Endothelial cell of umbilical vein (primary cell): ENCODE measurements at regions not wholly inside any gene's neighbourhood (a gene's known extent, or its start where the extent isn't known, plus 50 kb on each side); places are given as distances from the start of the nearest gene placed in this dataset.
"Not testable (repeated sequence)": the region's sequence is repeated elsewhere in the genome, so short reads cannot be mapped to it uniquely, and the experiment has no call there.

ENCODE experiments used
- BruUV-seq: library from RNA; stranded (reverse); fragments of 400-500 nt; replicated peaks from 2 replicates; lab custom pipeline; 2021; lab: Mats Ljungman, UMichigan
- CTCF ChIA-PET: fragments of 300-600, 350-600 bp; sonication (Branson Sonifier 250); formaldehyde crosslinking; loops from one replicate; lab custom pipeline; 2021; ENCODE audit warnings: antibody characterized with exemption, inconsistent platforms; lab: Charles Lee
- POLR2A ChIA-PET: fragments of 300-600, 350-600 bp; sonication (Branson Sonifier 250); formaldehyde crosslinking; loops from one replicate; lab custom pipeline; 2021; ENCODE audit warnings: antibody characterized with exemption, inconsistent platforms; lab: Charles Lee
- DNase-seq: peaks from one replicate; pipeline ENCODE4 v3.0.0-alpha.2; 2011; ENCODE audit warnings: low read depth, low spot score
- FAIRE-seq: peaks from 2 replicates; lab custom pipeline; 2011; peaks lifted over from hg19 to GRCh38; lab: Jason Lieb, UNC
- H2AFZ ChIP-seq: 2 replicates; pipeline ENCODE4 v1.6.0; 2012; ENCODE audit warnings: low read depth, low read length, control low read depth, inconsistent platforms
- H3K27ac ChIP-seq: 2 replicates; pipeline ENCODE4 v1.5.1; 2011; ENCODE audit warnings: low read depth, mild to moderate bottlenecking, control low read depth, low read length, moderate library complexity; ENCODE audit not compliant: insufficient read depth
- H3K27me3 ChIP-seq, 2 experiments: 2 replicates each; pipeline versions ENCODE4 v1.6.0 to v1.6.1; 2011; ENCODE audit warnings: low read length in 2 of 2, mixed read lengths in 1 of 2; ENCODE audit not compliant: control insufficient read depth in 2 of 2, insufficient read depth in 2 of 2
- H3K36me3 ChIP-seq, 2 experiments: 2 replicates in 1 of 2; 3 replicates in 1 of 2; pipeline ENCODE4 v1.5.1; 2011; ENCODE audit warnings: low read length in 2 of 2, mild to moderate bottlenecking in 1 of 2, moderate library complexity in 1 of 2; ENCODE audit not compliant: control insufficient read depth in 2 of 2, insufficient read depth in 2 of 2; ENCODE audit errors: extremely low read depth in 1 of 2
- H3K4me1 ChIP-seq: 3 replicates; pipeline ENCODE4 v1.5.1; 2011; ENCODE audit warnings: mild to moderate bottlenecking, low read length; ENCODE audit not compliant: control insufficient read depth, insufficient read depth; ENCODE audit errors: extremely low read depth
- H3K4me2 ChIP-seq: 2 replicates; pipeline ENCODE4 v1.6.1; 2011; ENCODE audit warnings: low read length, control low read depth, mixed read lengths; ENCODE audit not compliant: insufficient read depth
- H3K4me3 ChIP-seq, 3 experiments: fragments of 200-600 bp in 1 of 3; sonication (generic), shearing (Covaris generic) in 1 of 3; replicated peaks in 1 of 3; 2 replicates each; pipeline ENCODE4 v1.5.1; 2011 to 2016; ENCODE audit warnings: control low read depth in 3 of 3, low read length in 3 of 3, mild to moderate bottlenecking in 2 of 3, inconsistent platforms in 1 of 3, low read depth in 1 of 3, moderate library complexity in 1 of 3; ENCODE audit not compliant: insufficient read depth in 1 of 3
- H3K79me2 ChIP-seq: 2 replicates; pipeline ENCODE4 v1.6.0; 2012; ENCODE audit warnings: low read length, inconsistent platforms; ENCODE audit not compliant: control insufficient read depth, insufficient read depth
- H3K9ac ChIP-seq: replicated peaks from 2 replicates; pipeline ENCODE3; 2011; ENCODE audit warnings: low read length, control low read depth; ENCODE audit not compliant: insufficient read depth; ENCODE audit errors: extremely low read depth
- H3K9me1 ChIP-seq: replicated peaks from 3 replicates; pipeline ENCODE4 v1.6.0; 2011; ENCODE audit warnings: mild to moderate bottlenecking, low read length; ENCODE audit not compliant: control insufficient read depth, insufficient read depth; ENCODE audit errors: extremely low read depth
- H3K9me3 ChIP-seq: replicated peaks from 2 replicates; pipeline ENCODE4 v1.5.1; 2012; ENCODE audit warnings: low read length, inconsistent platforms; ENCODE audit not compliant: control insufficient read depth, insufficient read depth
- H4K20me1 ChIP-seq: replicated peaks from 2 replicates; pipeline ENCODE3; 2011; ENCODE audit warnings: mild to moderate bottlenecking, low read length; ENCODE audit not compliant: control insufficient read depth, insufficient read depth; ENCODE audit errors: extremely low read depth
- EZH2 ChIP-seq: IDR thresholded peaks from 2 replicates; pipeline ENCODE4 v1.6.1; 2012; ENCODE audit warnings: borderline replicate concordance, low read depth, mild to moderate bottlenecking, moderate library complexity, low read length, inconsistent platforms; ENCODE audit not compliant: severe bottlenecking
- GATA2 ChIP-seq: IDR thresholded peaks from 2 replicates; pipeline ENCODE4 v1.7.0; 2011; ENCODE audit warnings: low read depth, mild to moderate bottlenecking, moderate library complexity, mixed read lengths, low read length; ENCODE audit not compliant: insufficient read length, insufficient read depth
- JUN ChIP-seq: IDR thresholded peaks from 2 replicates; pipeline ENCODE4 v1.6.1; 2011; ENCODE audit warnings: borderline replicate concordance, low read depth; ENCODE audit not compliant: insufficient read length, insufficient read depth
- MYC ChIP-seq: IDR thresholded peaks from one replicate; pipeline ENCODE4 v1.6.1; 2011; ENCODE audit warnings: mild to moderate bottlenecking, low read depth, low read length
- dilution Hi-C: fragments of 300-500 bp; cut with MboI; formaldehyde crosslinking; loops from one replicate; pipeline ENCODE4 v1.15.0; 2019; ENCODE audit warnings: low sequenced_read_pairs; ENCODE audit not compliant: extremely low pct_ligation_motif_present
- intact Hi-C: fragments of 100-400 bp; cut with micrococcal nuclease; formaldehyde crosslinking; loops from one replicate; pipeline ENCODE4 v1.10.0; 2022
- TF ChIP-seq, protein P1 (sequence below), 2 donors: IDR thresholded peaks; 1 replicate in 1 of 2; 2 replicates in 1 of 2; pipeline ENCODE4 v1.5.1; 2011; ENCODE audit warnings: low read length in 2 of 2, mild to moderate bottlenecking in 2 of 2, moderate library complexity in 2 of 2, control low read depth in 1 of 2, inconsistent platforms in 1 of 2, low read depth in 1 of 2; ENCODE audit not compliant: insufficient read depth in 1 of 2; ENCODE audit errors: extremely low read depth in 1 of 2

DNA sequence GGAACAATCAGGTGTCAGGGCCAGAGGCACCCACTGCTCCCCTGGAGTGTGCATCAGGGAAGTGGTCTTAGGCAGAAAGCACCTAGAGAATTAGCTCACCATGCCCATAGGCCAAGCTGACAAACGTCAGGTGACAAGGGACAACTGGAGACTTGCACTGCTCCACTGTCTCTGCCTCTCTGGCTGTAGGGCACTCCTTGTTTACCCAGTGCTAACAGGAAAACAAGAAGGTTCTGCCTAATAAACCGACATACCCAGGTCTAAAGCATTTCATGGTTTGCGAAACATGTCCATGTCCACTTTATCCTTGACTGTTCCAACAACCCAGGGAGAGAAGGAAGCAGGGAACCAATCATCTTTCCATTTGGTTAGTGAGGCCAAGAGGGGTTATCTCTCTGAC is 92.5 kb upstream of the MAMLD1 start:
- no peak for DNase-seq
- Histone ChIP-seq H3K27me3 (no peaks in the 10 kb centered on the region), H3K9ac (no peak overlapping the region), H3K4me1 (no peaks in the 10 kb centered on the region), H3K9me1 (no peaks in the 10 kb centered on the region), H4K20me1 (no peaks in the 10 kb centered on the region), H3K4me3 (no peak overlapping the region), H3K36me3 (no peaks in the 10 kb centered on the region), H3K4me2 (no peak overlapping the region), H3K9me3 (no peaks in the 10 kb centered on the region), H3K27ac (no peak overlapping the region), H3K79me2 (no peaks in the 10 kb centered on the region), H2AFZ (no peak overlapping the region)
- dilution Hi-C loops: no loop called here
- intact Hi-C loops: no loop called here
- no TSS peak for BruUV-seq
- FAIRE-seq: no peak
- CTCF ChIA-PET: interaction anchor here (1.3 kb wide), 1 partner anchor 16 kb away, joined by 3 read pairs; no protein-coding TSS in a partner anchor
- POLR2A ChIA-PET: no interaction called here
- TF ChIP-seq GATA2 (no peak), EZH2 (no peak), MYC (no peak), JUN (no peak)
- TF ChIP-seq, protein P1, sequence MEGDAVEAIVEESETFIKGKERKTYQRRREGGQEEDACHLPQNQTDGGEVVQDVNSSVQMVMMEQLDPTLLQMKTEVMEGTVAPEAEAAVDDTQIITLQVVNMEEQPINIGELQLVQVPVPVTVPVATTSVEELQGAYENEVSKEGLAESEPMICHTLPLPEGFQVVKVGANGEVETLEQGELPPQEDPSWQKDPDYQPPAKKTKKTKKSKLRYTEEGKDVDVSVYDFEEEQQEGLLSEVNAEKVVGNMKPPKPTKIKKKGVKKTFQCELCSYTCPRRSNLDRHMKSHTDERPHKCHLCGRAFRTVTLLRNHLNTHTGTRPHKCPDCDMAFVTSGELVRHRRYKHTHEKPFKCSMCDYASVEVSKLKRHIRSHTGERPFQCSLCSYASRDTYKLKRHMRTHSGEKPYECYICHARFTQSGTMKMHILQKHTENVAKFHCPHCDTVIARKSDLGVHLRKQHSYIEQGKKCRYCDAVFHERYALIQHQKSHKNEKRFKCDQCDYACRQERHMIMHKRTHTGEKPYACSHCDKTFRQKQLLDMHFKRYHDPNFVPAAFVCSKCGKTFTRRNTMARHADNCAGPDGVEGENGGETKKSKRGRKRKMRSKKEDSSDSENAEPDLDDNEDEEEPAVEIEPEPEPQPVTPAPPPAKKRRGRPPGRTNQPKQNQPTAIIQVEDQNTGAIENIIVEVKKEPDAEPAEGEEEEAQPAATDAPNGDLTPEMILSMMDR (IDR thresholded peaks at IDR 0.05; ENCODE audit: extremely low read depth in 1 of 2, insufficient read depth in 1 of 2, low read depth in 1 of 2, low read length in 2 of 2): no peak

DNA sequence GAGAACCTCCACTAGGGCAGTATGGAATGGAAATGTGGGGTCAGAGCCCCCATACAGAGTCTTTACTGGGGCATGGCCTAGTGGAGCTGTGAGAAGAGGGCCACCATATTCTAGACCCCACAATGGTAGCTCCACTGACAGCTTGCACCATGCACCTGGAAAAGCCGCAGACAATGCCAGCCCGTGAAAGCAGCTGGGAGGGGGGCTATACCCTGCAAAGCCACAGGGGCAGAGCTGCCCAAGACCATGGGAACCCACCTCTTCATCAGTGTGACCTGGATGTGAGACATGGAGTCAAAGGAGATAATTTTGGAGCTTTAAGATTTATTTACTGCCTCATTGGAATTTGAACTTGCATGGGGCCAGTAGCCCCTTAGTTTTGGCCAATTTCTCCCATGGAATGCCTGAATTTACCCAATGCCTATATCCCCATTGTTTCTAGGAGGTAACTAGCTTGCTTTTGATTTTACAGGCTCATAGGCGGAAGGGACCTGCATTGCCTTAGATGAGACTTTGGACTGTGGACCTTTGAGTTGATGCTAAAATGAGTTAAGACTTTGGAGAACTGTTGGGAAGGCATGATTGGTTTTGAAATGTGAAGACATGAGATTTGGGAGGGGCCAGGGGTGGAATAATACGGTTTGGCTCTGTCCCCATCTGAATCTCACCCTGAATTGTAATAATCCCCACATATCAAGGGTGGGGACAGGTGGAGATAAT is 89.4 kb upstream of the MAMLD1 start:
- H2AFZ ChIP-seq, H3K9me1 ChIP-seq, H4K20me1 ChIP-seq, DNase-seq, dilution Hi-C loops, H3K9me3 ChIP-seq, intact Hi-C loops, BruUV-seq, H3K27ac ChIP-seq, H3K4me3 ChIP-seq, POLR2A ChIA-PET, H3K9ac ChIP-seq, H3K79me2 ChIP-seq, H3K27me3 ChIP-seq, CTCF ChIA-PET, H3K4me1 ChIP-seq, H3K4me2 ChIP-seq, H3K36me3 ChIP-seq: not testable (repeated sequence)
- peak; percentile 24 for FAIRE-seq
